Stomach (tissue), 8 donors: ENCODE measurements at regions not wholly inside any gene's neighbourhood (a gene's known extent, or its start where the extent isn't known, plus 50 kb on each side); places are given as distances from the start of the nearest gene placed in this dataset.
"Not testable (repeated sequence)": the region's sequence is repeated elsewhere in the genome, so short reads cannot be mapped to it uniquely, and the experiment has no call there.

ENCODE experiments used
- DNase-seq, 2 donors: peaks; one replicate each; pipeline versions ENCODE4 v3.0.0 to v3.0.0-alpha.2; 2013 to 2019
- H3K27ac ChIP-seq, 5 donors: fragments of 200-600 bp in 4 of 5; sonication (generic) in 4 of 5; one replicate each; pipeline ENCODE4 v1.5.1; 2013 to 2019; ENCODE audit warnings: mild to moderate bottlenecking in 1 of 5, moderate library complexity in 1 of 5
- H3K27me3 ChIP-seq, 3 donors: fragments of 200-600 bp; sonication (generic); one replicate each; pipeline ENCODE4 v1.5.1; 2017 to 2019; ENCODE audit warnings: mixed run types in 1 of 3
- H3K36me3 ChIP-seq, 4 donors: fragments of 200-600 bp; sonication (generic); 1 replicate in 3 of 4; 2 replicates in 1 of 4; pipeline ENCODE4 v1.5.1; 2016 to 2019
- H3K4me1 ChIP-seq, 4 donors: fragments of 200-600 bp; sonication (generic); one replicate each; pipeline ENCODE4 v1.5.1; 2016 to 2019
- H3K4me3 ChIP-seq, 4 donors: fragments of 200-600 bp; sonication (generic) in 3 of 4; one replicate each; pipeline ENCODE4 v1.5.1; 2016 to 2019; ENCODE audit warnings: mild to moderate bottlenecking in 1 of 4
- H3K9me3 ChIP-seq, 4 donors: fragments of 200-600 bp; sonication (generic); one replicate each; pipeline ENCODE4 v1.5.1; 2016 to 2019
- CTCF ChIP-seq, 7 experiments: fragments of 450-650 bp in 4 of 7; fragments of 200-600 bp in 3 of 7; sonication (generic) in 3 of 7; IDR thresholded peaks; one replicate each; pipeline ENCODE4 v1.5.1; 2016 to 2019; ENCODE audit warnings: antibody characterized with exemption in 7 of 7, control low read depth in 2 of 7, mild to moderate bottlenecking in 1 of 7
- EP300 ChIP-seq: sonication (generic); formaldehyde crosslinking; IDR thresholded peaks from one replicate; pipeline ENCODE4 v1.6.1; 2017; ENCODE audit warnings: antibody characterized with exemption
- POLR2A ChIP-seq, 4 donors: fragments of 450-650 bp; IDR thresholded peaks; one replicate each; pipeline ENCODE4 v1.6.1; 2016; ENCODE audit warnings: antibody characterized with exemption in 4 of 4, control low read depth in 2 of 4, mild to moderate bottlenecking in 1 of 4, moderate library complexity in 1 of 4
- POLR2AphosphoS5 ChIP-seq, 3 donors: sonication (generic); formaldehyde crosslinking; IDR thresholded peaks; one replicate each; pipeline ENCODE4 v1.6.1; 2016; ENCODE audit warnings: antibody characterized with exemption in 3 of 3
- WGBS, 5 donors: extraction: QIAGEN DNeasy Blood & Tissue Kit in 3 of 5; methylation state at CpG; one replicate each; pipeline versions ENCODE4 v1.1.5 to v1.1.7; 2013 to 2018; 5-methylcytosine and 5-hydroxymethylcytosine counted together
- intact Hi-C: fragments of 100-400 bp; cut with DNase I; formaldehyde crosslinking; loops from one replicate; pipeline ENCODE4 v1.15.1; 2023; ENCODE audit warnings: low total_unique reads
- donor health status: healthy with polysubstance abuse.
- donor health status: Bipolar disorder and iron deficiency.
- donor health status: healthy.

DNA sequence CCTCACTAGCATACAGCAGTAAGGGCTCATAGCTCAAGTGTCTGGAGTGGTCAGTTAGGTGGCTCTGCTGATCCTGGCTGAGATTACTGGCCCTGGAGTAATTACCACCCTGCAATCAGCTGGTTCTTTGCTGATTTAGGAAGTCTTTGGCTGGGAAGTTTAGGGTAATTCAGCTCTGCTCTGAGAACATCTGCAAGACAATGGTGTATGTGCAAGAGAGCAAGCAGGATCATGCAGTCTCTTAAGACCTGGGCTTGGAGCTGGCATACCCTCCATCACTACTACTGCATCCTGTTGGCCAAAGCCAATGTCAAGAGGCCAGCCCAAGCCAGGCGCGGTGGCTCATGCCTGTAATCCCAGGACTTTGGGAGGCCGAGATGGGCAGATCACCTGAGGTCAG is 159.0 kb downstream of the NDUFA12 start:
- no peak for TF ChIP-seq CTCF (IDR thresholded peaks at IDR 0.05)
- no peak for TF ChIP-seq POLR2AphosphoS5 (IDR thresholded peaks at IDR 0.05)
- TF ChIP-seq EP300, result no peak
- TF ChIP-seq POLR2A (IDR thresholded peaks at IDR 0.05), result no peak
- Histone ChIP-seq H3K4me1 (no peaks in the 10 kb centered on the region), H3K27me3 (peaks cover 0 to 5% (median 2%) of the 10 kb centered on the region in 3 donors), H3K27ac (no peak overlapping the region), H3K4me3 (no peak overlapping the region), H3K36me3 (no peaks in the 10 kb centered on the region), H3K9me3 (peaks cover 0 to 3% (median 0%) of the 10 kb centered on the region in 4 donors)
- DNase-seq, result no peak
- intact Hi-C loops, result loop anchor here (10.0 kb wide), 1 partner anchor 60 kb away; no protein-coding TSS in a partner anchor
- 94 to 100% (median 95%) methylated on average over 1 to 3 of the region's 3 CpGs for WGBS, 5 donors

- H3K9me3 ChIP-seq, result peaks cover 0 to 3% (median 0%) of the 10 kb centered on the region in 4 donors
- no peaks in the 10 kb centered on the region for H3K4me1 ChIP-seq
- no peak for DNase-seq
- no peak overlapping the region for H3K27ac ChIP-seq
- intact Hi-C loops, result loop anchor here (10.0 kb wide), 1 partner anchor 63 kb away; no protein-coding TSS in a partner anchor
- 60 to 70% (median 65%) methylated on average over 5 of the region's 5 CpGs for WGBS, 5 donors
- TF ChIP-seq CTCF (IDR thresholded peaks at IDR 0.05), result no peak
- TF ChIP-seq EP300, result no peak
- no peak for TF ChIP-seq POLR2AphosphoS5 (IDR thresholded peaks at IDR 0.05)
- no peak for TF ChIP-seq POLR2A (IDR thresholded peaks at IDR 0.05)
- H3K27me3 ChIP-seq, result no peaks in the 10 kb centered on the region
- no peak overlapping the region for H3K4me3 ChIP-seq
- H3K36me3 ChIP-seq, result no peaks in the 10 kb centered on the region
These were observed 161.4 kb downstream of the NDUFA12 start for GRCh38 chr12:94841904-94842610.

GRCh38 chr12:94841177-94841576 is 162.3 kb downstream of the NDUFA12 start:
- peak in 1 of 2 donors; percentile 48 for DNase-seq
- Histone ChIP-seq H3K27me3 (no peaks in the 10 kb centered on the region), H3K4me1 (no peaks in the 10 kb centered on the region), H3K4me3 (no peak overlapping the region), H3K9me3 (peaks cover 0 to 3% (median 0%) of the 10 kb centered on the region in 4 donors), H3K27ac (no peak overlapping the region), H3K36me3 (no peaks in the 10 kb centered on the region)
- intact Hi-C loops, result loop anchor here (10.0 kb wide), 1 partner anchor 64 kb away; no protein-coding TSS in a partner anchor
- 52 to 63% (median 57%) methylated on average over 3 of the region's 3 CpGs for WGBS, 5 donors
- TF ChIP-seq POLR2AphosphoS5 (IDR thresholded peaks at IDR 0.05) (no peak), CTCF (IDR thresholded peaks at IDR 0.05) (no peak), EP300 (no peak), POLR2A (IDR thresholded peaks at IDR 0.05) (no peak)

- H3K4me3 ChIP-seq, result no peak overlapping the region
- intact Hi-C loops, result no loop called here
- no peaks in the 10 kb centered on the region for H3K27me3 ChIP-seq
- no peak for DNase-seq
- no peaks in the 10 kb centered on the region for H3K36me3 ChIP-seq
- H3K27ac ChIP-seq, result no peak overlapping the region
- H3K4me1 ChIP-seq, result no peaks in the 10 kb centered on the region
- TF ChIP-seq CTCF (IDR thresholded peaks at IDR 0.05), result no peak
- no peak for TF ChIP-seq POLR2AphosphoS5 (IDR thresholded peaks at IDR 0.05)
- TF ChIP-seq POLR2A (IDR thresholded peaks at IDR 0.05), result no peak
- no peak for TF ChIP-seq EP300
- WGBS, 5 donors, result 86 to 96% (median 93%) methylated on average over 5 of the region's 5 CpGs
- H3K9me3 ChIP-seq, result peaks cover 0 to 3% (median 0%) of the 10 kb centered on the region in 4 donors
These were observed 164.2 kb downstream of the NDUFA12 start for GRCh38 chr12:94839347-94839746.

GRCh38 chr12:94836952-94837670 is 166.4 kb downstream of the NDUFA12 start:
- H3K27me3 ChIP-seq, H3K36me3 ChIP-seq, H3K4me3 ChIP-seq, intact Hi-C loops, H3K9me3 ChIP-seq, H3K27ac ChIP-seq, DNase-seq: not testable (repeated sequence)
- H3K4me1 ChIP-seq, result peaks cover 0 to 20% (median 5%) of the 10 kb centered on the region in 4 donors
- 85 to 94% (median 87%) methylated on average over 13 of the region's 13 CpGs for WGBS, 5 donors
